ENCODE measurements at regions not wholly inside any gene's neighbourhood (a gene's known extent, or its start where the extent isn't known, plus 50 kb on each side); places are given as distances from the start of the nearest gene placed in this dataset.

DNA sequence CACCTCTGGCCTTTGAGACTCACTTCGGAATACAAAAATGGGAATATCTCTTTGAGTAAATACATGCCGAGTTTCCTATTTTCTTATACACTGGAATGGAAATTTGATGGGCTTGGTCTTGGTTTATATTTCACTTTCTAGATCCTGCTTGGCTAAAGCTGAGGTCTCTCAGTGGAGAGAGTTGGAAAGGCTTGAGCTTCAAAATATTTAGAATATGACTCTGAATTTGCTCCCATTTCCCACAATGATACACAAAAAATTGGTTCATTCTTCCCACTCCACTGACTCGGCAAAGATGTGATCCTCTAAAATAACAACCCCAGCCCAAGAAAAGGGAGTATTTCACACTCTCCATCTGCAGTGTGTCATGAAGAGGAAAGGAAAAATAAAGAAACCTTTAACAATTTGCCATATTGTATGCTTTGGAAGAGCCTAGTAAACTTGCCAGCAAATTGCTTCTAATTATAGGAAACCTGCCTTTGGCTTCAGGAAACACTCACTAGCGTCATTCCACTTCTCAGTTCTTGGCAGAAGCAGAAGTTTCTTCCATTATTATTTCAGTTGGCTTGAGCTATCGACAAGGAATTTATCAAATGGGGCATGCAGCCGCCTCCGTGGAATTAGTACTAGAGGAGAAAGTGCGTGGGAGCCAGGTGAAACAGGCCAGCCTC, 302.9 kb downstream of the NSG2 start:
- no peaks in the 10 kb centered on the region for H3K9me3 Mint-ChIP-seq
- H3K4me1 Mint-ChIP-seq, result peaks cover 14% of the 10 kb centered on the region
- no peak overlapping the region for H3K4me3 Mint-ChIP-seq
- no peaks in the 10 kb centered on the region for H3K27me3 Mint-ChIP-seq (ENCODE audit: low read depth)
- no peak for DNase-seq (ENCODE audit: low spot score in 2 of 2, unreplicated experiment in 2 of 2)
- no peaks in the 10 kb centered on the region for H3K36me3 Mint-ChIP-seq
- no peak overlapping the region for H3K27ac Mint-ChIP-seq
- TF ChIP-seq, protein P1, sequence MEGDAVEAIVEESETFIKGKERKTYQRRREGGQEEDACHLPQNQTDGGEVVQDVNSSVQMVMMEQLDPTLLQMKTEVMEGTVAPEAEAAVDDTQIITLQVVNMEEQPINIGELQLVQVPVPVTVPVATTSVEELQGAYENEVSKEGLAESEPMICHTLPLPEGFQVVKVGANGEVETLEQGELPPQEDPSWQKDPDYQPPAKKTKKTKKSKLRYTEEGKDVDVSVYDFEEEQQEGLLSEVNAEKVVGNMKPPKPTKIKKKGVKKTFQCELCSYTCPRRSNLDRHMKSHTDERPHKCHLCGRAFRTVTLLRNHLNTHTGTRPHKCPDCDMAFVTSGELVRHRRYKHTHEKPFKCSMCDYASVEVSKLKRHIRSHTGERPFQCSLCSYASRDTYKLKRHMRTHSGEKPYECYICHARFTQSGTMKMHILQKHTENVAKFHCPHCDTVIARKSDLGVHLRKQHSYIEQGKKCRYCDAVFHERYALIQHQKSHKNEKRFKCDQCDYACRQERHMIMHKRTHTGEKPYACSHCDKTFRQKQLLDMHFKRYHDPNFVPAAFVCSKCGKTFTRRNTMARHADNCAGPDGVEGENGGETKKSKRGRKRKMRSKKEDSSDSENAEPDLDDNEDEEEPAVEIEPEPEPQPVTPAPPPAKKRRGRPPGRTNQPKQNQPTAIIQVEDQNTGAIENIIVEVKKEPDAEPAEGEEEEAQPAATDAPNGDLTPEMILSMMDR (IDR thresholded peaks at IDR 0.05; ENCODE audit: unreplicated experiment), result no peak

DNA sequence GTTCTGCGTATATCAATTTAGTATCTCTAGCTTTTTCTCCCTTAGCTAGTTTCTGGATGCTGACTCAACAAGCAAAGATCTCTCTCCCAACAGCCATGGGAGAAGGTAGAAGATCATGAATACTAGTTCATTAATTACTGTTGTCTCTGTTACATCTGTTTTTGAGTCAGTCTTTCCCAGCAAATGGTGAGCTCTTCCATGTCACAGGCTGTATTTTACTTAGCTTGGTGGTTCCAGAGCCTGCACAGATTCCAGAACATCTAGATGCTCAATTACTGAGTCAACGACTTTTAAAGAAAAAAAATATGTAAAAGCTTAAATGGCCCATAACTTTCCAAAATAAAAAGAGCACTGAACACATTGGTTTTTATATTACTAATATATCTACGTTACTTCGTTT, 307.2 kb downstream of the NSG2 start:
- Mint-ChIP-seq H3K4me3 (no peak overlapping the region), H3K36me3 (no peaks in the 10 kb centered on the region), H3K9me3 (no peaks in the 10 kb centered on the region), H3K4me1 (peaks cover 7% of the 10 kb centered on the region), H3K27me3 (ENCODE audit: low read depth) (no peaks in the 10 kb centered on the region), H3K27ac (no peak overlapping the region)
- TF ChIP-seq, protein P1 (IDR thresholded peaks at IDR 0.05; ENCODE audit: unreplicated experiment), result no peak
- DNase-seq (ENCODE audit: low spot score in 2 of 2, unreplicated experiment in 2 of 2), result no peak

DNA sequence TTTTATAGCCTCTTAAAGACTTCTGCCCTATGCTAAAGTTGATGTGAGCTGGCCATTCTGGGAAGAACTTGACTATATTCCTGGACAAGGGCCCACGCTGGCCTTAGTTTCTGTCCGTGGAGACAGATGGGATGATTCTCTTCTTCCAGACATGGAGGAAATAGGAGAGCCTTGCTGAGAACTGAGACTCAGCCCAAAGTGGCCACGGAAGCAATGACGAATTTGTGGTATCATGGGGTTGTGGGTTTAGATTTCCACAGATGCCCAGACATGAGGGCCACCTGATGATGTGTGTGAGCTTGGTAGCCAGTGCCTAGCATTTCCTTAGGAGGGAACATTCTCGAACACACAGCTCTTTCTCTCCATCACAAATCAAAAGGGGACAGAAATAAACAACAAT, 309.1 kb downstream of the NSG2 start:
- Mint-ChIP-seq H3K9me3 (no peaks in the 10 kb centered on the region), H3K4me1 (peaks cover 13% of the 10 kb centered on the region), H3K27me3 (ENCODE audit: low read depth) (no peaks in the 10 kb centered on the region), H3K27ac (no peak overlapping the region), H3K36me3 (no peaks in the 10 kb centered on the region), H3K4me3 (no peak overlapping the region)
- TF ChIP-seq, protein P1 (IDR thresholded peaks at IDR 0.05; ENCODE audit: unreplicated experiment), result no peak
- DNase-seq (ENCODE audit: low spot score in 2 of 2, unreplicated experiment in 2 of 2), result no peak

DNA sequence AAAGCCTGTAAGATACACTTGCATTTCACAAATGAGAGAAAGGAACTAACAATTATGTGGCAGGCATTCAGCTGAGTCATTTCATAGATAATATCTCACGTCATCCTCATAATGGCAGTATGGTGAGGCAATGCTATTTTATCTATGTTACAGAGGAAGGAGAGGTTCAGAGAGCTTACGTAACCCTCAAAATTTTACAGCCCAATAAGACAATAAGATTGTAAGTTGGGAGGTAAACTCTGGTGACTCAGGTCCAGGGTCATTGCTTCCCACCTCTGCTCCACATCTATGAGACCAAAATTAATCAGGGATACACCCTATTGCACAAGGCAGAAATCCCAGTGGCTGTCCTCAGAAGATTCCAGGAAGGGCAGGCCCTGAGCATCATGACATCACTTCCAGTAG, 309.7 kb downstream of the NSG2 start:
- Mint-ChIP-seq H3K9me3 (no peaks in the 10 kb centered on the region), H3K36me3 (no peaks in the 10 kb centered on the region), H3K27ac (no peak overlapping the region), H3K27me3 (ENCODE audit: low read depth) (no peaks in the 10 kb centered on the region), H3K4me3 (no peak overlapping the region), H3K4me1 (peaks cover 13% of the 10 kb centered on the region)
- TF ChIP-seq, protein P1 (IDR thresholded peaks at IDR 0.05; ENCODE audit: unreplicated experiment), result no peak
- DNase-seq (ENCODE audit: low spot score in 2 of 2, unreplicated experiment in 2 of 2), result no peak

DNA sequence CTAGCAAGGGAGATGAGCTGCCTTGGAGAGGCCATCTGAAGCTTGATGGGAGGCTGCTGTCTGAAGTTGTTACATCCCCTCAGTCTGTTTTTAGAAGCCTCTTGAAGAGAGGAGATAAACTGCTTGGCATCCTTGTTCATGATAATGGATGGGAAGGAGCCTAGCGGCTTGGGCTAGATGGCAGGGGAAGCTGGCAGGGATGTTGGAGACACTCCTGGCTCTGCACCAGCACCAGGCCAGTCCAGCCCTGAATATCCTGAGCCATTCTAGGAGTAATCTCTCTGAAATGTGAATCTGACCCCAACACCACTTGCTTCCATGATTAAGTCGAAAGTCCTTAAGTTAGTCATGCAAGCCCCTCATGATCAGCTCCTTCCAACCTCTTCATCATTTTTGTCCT, 310.5 kb downstream of the NSG2 start:
- Mint-ChIP-seq H3K9me3 (no peaks in the 10 kb centered on the region), H3K4me1 (peaks cover 13% of the 10 kb centered on the region), H3K27ac (no peak overlapping the region), H3K4me3 (no peak overlapping the region), H3K27me3 (ENCODE audit: low read depth) (no peaks in the 10 kb centered on the region), H3K36me3 (no peaks in the 10 kb centered on the region)
- TF ChIP-seq, protein P1 (IDR thresholded peaks at IDR 0.05; ENCODE audit: unreplicated experiment), result no peak
- no peak for DNase-seq (ENCODE audit: low spot score in 2 of 2, unreplicated experiment in 2 of 2)

DNA sequence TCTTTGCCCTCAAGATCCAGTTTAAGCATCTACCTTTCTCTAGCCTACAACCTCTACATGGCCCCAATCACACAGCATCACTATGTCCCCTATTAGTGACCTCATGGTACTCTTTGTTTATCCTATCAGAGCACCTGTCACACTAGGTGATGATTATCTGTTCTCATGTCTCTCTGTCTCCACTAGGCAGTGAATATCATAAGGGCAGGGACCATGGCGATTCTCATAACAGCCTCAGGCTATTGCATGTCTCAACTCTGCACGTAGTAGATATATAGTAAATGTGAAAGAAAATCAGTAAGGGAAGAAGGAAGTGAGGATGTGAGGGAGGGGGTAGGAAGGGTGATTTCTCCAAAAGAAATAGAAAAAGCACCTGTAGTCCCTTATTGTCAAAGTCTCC, 311.0 kb downstream of the NSG2 start:
- H3K4me1 Mint-ChIP-seq, result peaks cover 13% of the 10 kb centered on the region
- TF ChIP-seq, protein P1 (IDR thresholded peaks at IDR 0.05; ENCODE audit: unreplicated experiment), result no peak
- no peaks in the 10 kb centered on the region for H3K27me3 Mint-ChIP-seq (ENCODE audit: low read depth)
- H3K36me3 Mint-ChIP-seq, result no peaks in the 10 kb centered on the region
- no peak overlapping the region for H3K27ac Mint-ChIP-seq
- H3K9me3 Mint-ChIP-seq, result no peaks in the 10 kb centered on the region
- H3K4me3 Mint-ChIP-seq, result no peak overlapping the region
- DNase-seq (ENCODE audit: low spot score in 2 of 2, unreplicated experiment in 2 of 2), result no peak
